ENCODE measurements at regions not wholly inside any gene's neighbourhood (a gene's known extent, or its start where the extent isn't known, plus 50 kb on each side); places are given as distances from the start of the nearest gene placed in this dataset.

DNA sequence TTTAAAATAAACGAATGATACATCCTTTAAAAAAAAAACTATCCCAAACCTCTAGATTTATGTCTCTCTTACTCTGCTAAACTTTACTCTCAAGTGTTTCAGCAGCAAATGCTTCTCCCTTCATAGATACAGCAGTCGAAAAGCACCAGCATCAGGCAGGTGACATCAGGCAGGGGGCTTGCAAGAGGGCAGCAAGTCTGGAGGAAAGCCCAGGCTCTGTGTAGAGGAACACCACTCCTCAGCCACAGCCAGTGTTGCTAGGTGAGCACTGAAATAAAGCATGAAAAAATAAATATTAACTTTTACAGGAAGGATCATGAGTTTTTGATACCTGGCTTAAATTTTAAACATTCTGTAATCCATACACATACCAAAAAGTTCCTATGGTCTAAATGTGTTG is 419.4 kb downstream of the GALC start:
- Mint-ChIP-seq H3K27ac (no peak overlapping the region), H3K27me3 (no peaks in the 10 kb centered on the region), H3K36me3 (no peaks in the 10 kb centered on the region), H3K4me3 (no peak overlapping the region), H3K9me3 (ENCODE audit: low read depth) (no peaks in the 10 kb centered on the region), H3K4me1 (no peaks in the 10 kb centered on the region)
- DNase-seq = no peak
- CTCF ChIA-PET = no interaction called here
- ATAC-seq = no peak

DNA sequence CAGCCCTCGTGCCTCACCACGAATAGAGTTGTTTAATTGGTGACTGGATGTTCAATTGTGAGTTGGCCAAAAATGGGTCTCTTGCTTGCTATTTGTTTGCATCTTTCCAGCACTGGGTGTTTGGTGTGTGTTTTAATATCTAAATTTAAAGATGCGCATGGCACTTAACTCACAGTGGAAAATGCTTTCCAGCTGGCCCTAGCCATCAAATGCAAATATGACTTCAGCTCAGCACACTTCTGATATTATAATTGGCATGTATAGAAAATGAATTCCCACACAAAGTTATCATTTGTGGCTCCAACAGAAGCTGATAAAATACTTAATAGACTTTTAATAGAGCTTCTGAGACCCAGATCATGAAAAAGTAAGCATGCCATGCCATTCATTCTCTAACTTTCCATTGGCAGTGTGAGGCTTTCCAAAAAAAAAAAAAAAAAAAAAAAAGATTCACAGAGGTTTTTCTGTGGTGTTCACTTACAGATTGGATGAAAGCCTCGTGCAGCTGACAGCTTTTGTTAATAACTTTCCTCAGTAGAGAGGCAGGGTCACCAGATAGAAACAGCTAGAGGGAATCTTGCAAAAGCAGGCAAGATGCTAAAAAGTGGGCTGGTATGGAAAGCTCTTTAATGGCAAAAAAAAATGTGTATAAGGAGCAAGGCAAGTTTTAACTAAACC is 425.2 kb downstream of the GALC start:
- CTCF ChIA-PET = no interaction called here
- Mint-ChIP-seq H3K27me3 (no peaks in the 10 kb centered on the region), H3K27ac (no peak overlapping the region), H3K4me3 (no peak overlapping the region), H3K36me3 (no peaks in the 10 kb centered on the region), H3K9me3 (ENCODE audit: low read depth) (peaks cover 5% of the 10 kb centered on the region), H3K4me1 (peaks cover 2% of the 10 kb centered on the region)
- ATAC-seq = no peak
- no peak for DNase-seq

DNA sequence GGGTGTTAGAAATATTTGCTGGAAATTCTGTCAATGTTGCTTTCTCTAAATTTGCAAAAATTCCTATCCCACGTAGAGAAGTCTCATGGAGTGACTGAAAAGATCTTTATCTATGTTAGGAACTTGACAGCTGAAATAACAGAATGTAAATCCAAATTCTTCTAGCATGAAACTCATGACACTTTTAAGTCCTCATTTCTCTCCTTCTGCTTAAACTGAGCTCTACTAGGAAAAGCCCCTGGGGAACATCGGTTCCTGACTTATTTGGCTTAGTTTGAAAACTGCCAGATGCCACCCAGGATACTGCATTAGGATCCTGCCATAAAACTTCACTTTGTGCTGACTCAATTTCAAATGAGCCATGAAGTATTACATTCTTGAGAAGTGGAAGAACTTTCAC is 426.0 kb downstream of the GALC start:
- H3K27me3 Mint-ChIP-seq = no peaks in the 10 kb centered on the region
- peaks cover 2% of the 10 kb centered on the region for H3K4me1 Mint-ChIP-seq
- H3K27ac Mint-ChIP-seq = no peak overlapping the region
- no peak overlapping the region for H3K4me3 Mint-ChIP-seq
- H3K9me3 Mint-ChIP-seq (ENCODE audit: low read depth) = peaks cover 7% of the 10 kb centered on the region
- no peaks in the 10 kb centered on the region for H3K36me3 Mint-ChIP-seq
- no peak for DNase-seq
- CTCF ChIA-PET = no interaction called here
- ATAC-seq = no peak

DNA sequence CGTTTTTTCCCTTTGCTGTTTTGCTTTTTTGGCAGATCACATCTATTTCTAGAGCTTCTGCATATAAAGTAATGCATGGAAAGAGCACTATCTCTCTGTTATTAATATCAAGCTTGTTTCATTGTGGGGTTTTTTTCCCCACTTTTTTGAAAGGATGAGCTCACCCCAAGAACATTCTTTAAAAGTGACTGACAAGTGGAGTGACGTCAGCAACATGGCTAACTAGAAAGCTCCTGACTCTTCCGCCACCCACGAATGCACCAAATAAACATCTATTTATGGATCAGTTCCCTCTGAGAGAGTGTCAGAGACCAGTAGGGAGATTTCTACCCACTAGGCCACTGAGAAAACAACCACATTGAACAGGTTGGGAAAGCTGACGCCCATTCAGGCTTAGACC is 445.4 kb downstream of the GALC start:
- no peak overlapping the region for H3K4me3 Mint-ChIP-seq
- H3K27ac Mint-ChIP-seq = no peak overlapping the region
- ATAC-seq (no peak), DNase-seq (no peak)
- no peaks in the 10 kb centered on the region for H3K27me3 Mint-ChIP-seq
- CTCF ChIA-PET = no interaction called here
- no peaks in the 10 kb centered on the region for H3K4me1 Mint-ChIP-seq
- peaks cover 10% of the 10 kb centered on the region for H3K9me3 Mint-ChIP-seq (ENCODE audit: low read depth)
- no peaks in the 10 kb centered on the region for H3K36me3 Mint-ChIP-seq

DNA sequence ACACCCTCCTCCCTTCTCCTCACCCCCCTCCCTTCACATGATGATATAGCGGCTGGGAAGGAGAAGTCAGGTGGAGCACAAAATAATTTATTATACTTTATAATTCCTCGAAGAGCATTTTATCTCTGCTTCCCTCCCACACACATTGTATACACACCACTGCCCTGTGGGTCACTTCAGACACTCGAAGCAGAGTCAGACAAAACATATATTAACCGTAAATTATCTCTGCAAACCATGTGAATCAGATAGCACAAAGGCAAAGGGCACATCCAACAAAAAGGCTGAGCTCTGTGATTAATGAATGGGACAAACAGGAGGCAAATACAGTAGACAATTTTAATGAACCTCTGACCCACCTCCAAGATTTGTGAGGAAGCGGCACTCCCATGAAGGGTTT is 450.7 kb downstream of the GALC start:
- Mint-ChIP-seq H3K27me3 (no peaks in the 10 kb centered on the region), H3K36me3 (no peaks in the 10 kb centered on the region), H3K4me3 (no peak overlapping the region), H3K9me3 (ENCODE audit: low read depth) (peaks cover 9% of the 10 kb centered on the region), H3K4me1 (no peaks in the 10 kb centered on the region), H3K27ac (no peak overlapping the region)
- DNase-seq (no peak), ATAC-seq (no peak)
- CTCF ChIA-PET = no interaction called here

DNA sequence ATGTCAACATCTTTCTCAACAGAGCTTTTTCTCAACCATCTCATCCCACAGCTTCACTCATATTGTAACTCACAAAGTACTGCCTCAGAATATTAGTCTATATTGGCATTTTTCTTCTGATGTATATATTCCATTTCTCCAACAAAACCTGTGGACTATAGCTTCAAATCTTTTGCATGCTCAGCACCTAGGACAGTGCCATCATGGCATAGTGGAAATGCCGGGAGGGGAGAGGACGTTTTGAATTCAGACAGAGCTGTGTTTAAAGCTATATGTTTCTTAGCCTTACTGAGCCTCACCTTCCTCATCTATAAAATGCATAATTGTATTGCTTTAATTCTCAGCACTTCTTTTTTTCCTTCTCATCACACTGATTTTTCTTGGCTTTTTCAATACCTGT is 452.6 kb downstream of the GALC start:
- H3K9me3 Mint-ChIP-seq (ENCODE audit: low read depth) = peaks cover 9% of the 10 kb centered on the region
- ATAC-seq (no peak), DNase-seq (no peak)
- CTCF ChIA-PET = no interaction called here
- no peak overlapping the region for H3K4me3 Mint-ChIP-seq
- H3K36me3 Mint-ChIP-seq = no peaks in the 10 kb centered on the region
- no peaks in the 10 kb centered on the region for H3K27me3 Mint-ChIP-seq
- no peaks in the 10 kb centered on the region for H3K4me1 Mint-ChIP-seq
- no peak overlapping the region for H3K27ac Mint-ChIP-seq

DNA sequence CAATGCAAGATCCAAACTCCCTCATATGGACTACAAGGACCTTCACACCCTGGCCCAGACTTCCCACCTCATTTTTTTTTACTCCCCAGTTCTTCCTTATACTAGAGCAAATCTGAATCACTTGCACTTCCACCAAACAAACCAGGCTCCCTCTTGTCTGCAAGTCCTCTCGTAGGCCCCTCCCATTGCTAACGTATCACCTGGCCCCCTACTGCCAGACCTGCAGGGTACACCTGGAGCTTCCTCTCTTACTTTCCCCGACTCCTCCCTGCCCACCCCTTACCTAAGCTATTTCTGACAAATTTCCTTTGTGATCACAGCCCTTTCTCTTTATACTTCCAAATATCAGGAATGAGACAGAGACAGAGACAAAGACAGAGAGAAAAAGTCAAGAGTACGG is 463.9 kb downstream of the GALC start:
- H3K27me3 Mint-ChIP-seq = no peaks in the 10 kb centered on the region
- H3K36me3 Mint-ChIP-seq = no peaks in the 10 kb centered on the region
- no peak overlapping the region for H3K4me3 Mint-ChIP-seq
- ATAC-seq (no peak), DNase-seq (no peak)
- CTCF ChIA-PET = no interaction called here
- no peaks in the 10 kb centered on the region for H3K4me1 Mint-ChIP-seq
- H3K9me3 Mint-ChIP-seq (ENCODE audit: low read depth) = no peaks in the 10 kb centered on the region
- no peak overlapping the region for H3K27ac Mint-ChIP-seq

DNA sequence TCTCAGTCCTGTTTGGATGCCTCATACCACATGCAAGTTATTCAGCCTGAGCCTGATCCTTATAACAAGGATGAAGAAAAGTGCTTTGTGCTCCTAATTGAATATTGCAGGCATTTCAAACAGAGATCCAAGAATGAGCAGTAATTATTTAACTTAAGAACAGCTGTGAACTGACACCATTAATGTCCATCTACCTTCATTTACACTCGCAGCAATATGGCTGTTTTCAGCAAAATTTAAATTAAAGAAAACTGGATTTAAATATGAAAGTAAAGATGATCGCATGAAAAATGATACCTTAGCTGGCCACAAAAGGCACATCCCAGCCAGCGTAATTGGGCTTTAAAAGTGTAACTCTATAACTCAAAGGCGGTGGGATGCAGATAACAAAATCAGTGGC is 466.3 kb downstream of the GALC start:
- no peak for DNase-seq
- Mint-ChIP-seq H3K27me3 (no peaks in the 10 kb centered on the region), H3K36me3 (no peaks in the 10 kb centered on the region), H3K27ac (no peak overlapping the region), H3K9me3 (ENCODE audit: low read depth) (no peaks in the 10 kb centered on the region), H3K4me3 (no peak overlapping the region), H3K4me1 (no peaks in the 10 kb centered on the region)
- no peak for ATAC-seq
- CTCF ChIA-PET = interaction anchor here (0.7 kb wide), 1 partner anchor 116 kb away, joined by 3 read pairs; no protein-coding TSS in a partner anchor

DNA sequence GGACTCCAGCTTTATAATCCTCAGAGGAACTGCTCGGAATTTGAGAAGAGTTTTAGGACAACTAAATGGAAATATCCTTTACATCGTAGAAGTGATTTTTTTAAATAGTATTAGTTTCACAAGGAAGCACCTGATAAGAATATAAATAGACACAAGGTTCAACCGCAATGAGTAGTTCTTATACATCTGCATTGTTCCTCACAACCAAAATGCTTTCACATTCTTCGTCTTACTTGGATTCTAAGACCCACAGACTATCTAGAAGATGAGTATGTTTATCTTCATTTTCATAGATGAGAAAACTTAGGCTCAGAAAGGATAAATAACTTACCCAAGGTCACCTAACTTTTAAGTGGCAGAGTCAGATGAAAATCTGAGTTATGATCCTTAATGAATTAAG is 469.0 kb downstream of the GALC start:
- Mint-ChIP-seq H3K36me3 (no peaks in the 10 kb centered on the region), H3K4me3 (no peak overlapping the region), H3K4me1 (no peaks in the 10 kb centered on the region), H3K27me3 (no peaks in the 10 kb centered on the region), H3K27ac (no peak overlapping the region), H3K9me3 (ENCODE audit: low read depth) (no peaks in the 10 kb centered on the region)
- CTCF ChIA-PET = no interaction called here
- ATAC-seq (no peak), DNase-seq (no peak)

DNA sequence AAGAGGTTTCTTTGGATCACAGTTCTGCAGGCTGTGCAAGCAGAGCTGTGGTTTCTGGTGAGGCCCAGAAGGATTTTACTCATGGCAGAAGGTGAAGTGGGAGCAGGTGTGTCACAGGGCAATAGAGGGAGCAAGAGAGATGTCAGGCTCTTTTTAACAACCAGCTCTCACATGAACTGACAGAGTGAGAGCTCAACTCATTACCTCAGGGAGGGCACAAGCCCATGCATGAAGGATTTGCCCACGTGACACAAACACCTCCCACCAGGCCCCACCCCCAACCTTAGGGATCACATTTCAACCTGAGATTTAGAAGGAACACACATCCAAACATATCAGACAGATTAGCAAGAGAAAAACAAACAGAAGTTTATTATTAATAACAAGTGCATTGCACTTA is 470.4 kb downstream of the GALC start:
- ATAC-seq (no peak), DNase-seq (no peak)
- Mint-ChIP-seq H3K36me3 (no peaks in the 10 kb centered on the region), H3K4me1 (no peaks in the 10 kb centered on the region), H3K4me3 (no peak overlapping the region), H3K27me3 (no peaks in the 10 kb centered on the region), H3K9me3 (ENCODE audit: low read depth) (peaks cover 2% of the 10 kb centered on the region), H3K27ac (no peak overlapping the region)
- CTCF ChIA-PET = no interaction called here

DNA sequence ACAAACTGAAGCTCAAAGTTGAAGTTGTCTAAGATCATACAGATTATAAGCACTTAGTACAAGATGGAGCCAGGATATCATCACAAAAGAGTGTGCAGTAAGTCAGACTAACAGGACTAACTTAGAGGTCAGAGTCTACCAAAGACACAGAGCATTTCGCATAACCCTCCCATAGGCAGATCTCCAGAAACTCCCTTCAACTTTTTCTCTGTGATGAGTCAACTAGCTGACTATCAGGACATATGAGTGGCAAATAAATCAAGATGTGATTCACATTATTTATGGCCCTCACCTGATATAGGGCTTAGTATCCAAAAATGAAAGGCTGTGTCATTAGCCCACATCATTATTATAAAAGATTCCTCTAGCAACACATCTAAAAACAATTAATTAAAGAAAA is 484.6 kb downstream of the GALC start:
- H3K4me1 Mint-ChIP-seq = no peaks in the 10 kb centered on the region
- no peaks in the 10 kb centered on the region for H3K27me3 Mint-ChIP-seq
- no peak overlapping the region for H3K4me3 Mint-ChIP-seq
- CTCF ChIA-PET = no interaction called here
- H3K36me3 Mint-ChIP-seq = no peaks in the 10 kb centered on the region
- DNase-seq = no peak
- H3K27ac Mint-ChIP-seq = no peak overlapping the region
- peaks cover 4% of the 10 kb centered on the region for H3K9me3 Mint-ChIP-seq (ENCODE audit: low read depth)
- ATAC-seq = no peak

DNA sequence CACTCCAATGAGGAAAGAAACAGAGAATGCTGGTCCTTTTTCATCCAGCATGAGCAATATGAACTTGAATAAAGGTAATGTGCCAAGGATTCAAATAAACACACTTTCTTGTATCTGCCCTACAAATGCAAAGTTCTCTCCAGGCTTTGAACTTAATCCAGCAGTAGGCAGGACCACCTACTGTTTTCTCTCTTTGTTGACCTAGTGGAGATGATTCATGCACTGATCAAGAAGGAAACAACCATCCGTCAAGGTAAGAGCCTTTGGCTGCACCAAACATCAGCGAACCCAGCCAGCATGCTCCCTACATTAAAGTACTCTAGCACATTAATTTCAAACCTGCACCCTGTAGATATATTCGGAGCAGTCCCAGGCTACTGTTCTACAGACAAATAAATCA is 489.3 kb downstream of the GALC start:
- Mint-ChIP-seq H3K27ac (no peak overlapping the region), H3K36me3 (no peaks in the 10 kb centered on the region), H3K4me3 (no peak overlapping the region), H3K9me3 (ENCODE audit: low read depth) (no peaks in the 10 kb centered on the region), H3K4me1 (no peaks in the 10 kb centered on the region), H3K27me3 (no peaks in the 10 kb centered on the region)
- CTCF ChIA-PET = no interaction called here
- no peak for ATAC-seq
- DNase-seq = no peak

DNA sequence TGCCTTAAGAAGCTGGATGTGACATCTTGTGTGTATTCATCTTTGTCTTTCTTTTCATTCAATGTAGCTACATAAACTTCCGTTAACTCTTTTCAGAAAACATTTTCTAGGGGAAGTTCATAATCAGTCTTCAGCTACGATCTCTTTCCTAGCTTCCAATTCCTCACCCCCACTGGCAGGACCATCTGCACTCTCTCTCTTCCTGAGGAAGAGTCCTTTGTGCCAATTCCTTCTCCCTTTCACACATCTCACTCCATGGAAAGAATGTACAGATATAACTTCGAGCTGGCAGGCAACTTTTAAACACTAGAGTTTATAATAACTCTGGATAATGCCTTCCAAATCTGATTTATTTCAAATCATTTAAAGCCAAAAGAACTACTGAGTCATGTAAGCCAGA is 495.7 kb downstream of the GALC start:
- H3K4me1 Mint-ChIP-seq = no peaks in the 10 kb centered on the region
- no peak overlapping the region for H3K4me3 Mint-ChIP-seq
- ATAC-seq (no peak), DNase-seq (no peak)
- H3K27me3 Mint-ChIP-seq = no peaks in the 10 kb centered on the region
- no peak overlapping the region for H3K27ac Mint-ChIP-seq
- H3K36me3 Mint-ChIP-seq = no peaks in the 10 kb centered on the region
- CTCF ChIA-PET = no interaction called here
- H3K9me3 Mint-ChIP-seq (ENCODE audit: low read depth) = peaks cover 2% of the 10 kb centered on the region

DNA sequence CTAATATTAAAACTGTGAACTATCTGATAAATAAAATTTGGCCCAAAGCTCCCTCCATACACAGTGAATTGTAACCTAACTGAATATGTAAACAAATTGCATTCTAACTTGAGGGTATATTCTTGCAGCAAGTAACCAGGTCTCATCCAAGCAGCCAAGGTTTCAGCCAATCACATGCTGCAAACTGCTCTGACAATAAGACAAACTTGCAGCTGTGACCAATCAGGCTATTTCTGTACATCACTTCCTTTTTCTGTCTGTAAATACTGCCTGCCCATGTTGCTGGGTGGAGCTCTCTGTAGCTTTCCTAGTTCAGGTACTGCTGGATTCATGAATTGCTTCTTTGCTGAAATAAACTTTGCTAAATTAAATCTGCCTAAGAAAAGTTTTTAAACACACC is 499.0 kb downstream of the GALC start:
- DNase-seq = no peak
- no peaks in the 10 kb centered on the region for H3K36me3 Mint-ChIP-seq

DNA sequence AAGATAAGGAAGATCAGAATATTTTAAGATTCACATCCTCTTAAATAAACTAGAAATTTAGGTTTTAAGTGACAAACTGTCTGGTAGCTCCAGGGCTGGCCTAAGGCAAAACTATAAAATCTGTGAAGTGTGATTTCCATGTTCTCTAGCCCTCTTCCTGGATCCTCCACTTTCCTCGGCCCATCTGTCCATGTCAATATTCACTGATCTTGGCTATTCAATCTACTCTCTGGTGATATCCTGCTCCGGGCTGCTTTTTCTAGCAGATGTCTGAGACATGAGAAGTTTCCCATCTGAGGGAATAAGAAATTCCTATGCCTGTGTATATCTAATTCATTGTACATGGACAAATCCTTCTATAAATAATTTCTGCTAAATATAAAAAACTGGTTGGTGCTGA is 500.4 kb downstream of the GALC start:
- no peak overlapping the region for H3K27ac Mint-ChIP-seq
- peaks cover 2% of the 10 kb centered on the region for H3K9me3 Mint-ChIP-seq (ENCODE audit: low read depth)
- no peak overlapping the region for H3K4me3 Mint-ChIP-seq
- DNase-seq = no peak
- H3K36me3 Mint-ChIP-seq = no peaks in the 10 kb centered on the region
- CTCF ChIA-PET = no interaction called here
- no peaks in the 10 kb centered on the region for H3K4me1 Mint-ChIP-seq
- H3K27me3 Mint-ChIP-seq = no peaks in the 10 kb centered on the region
- ATAC-seq = no peak

More for the DNA sequence above, 499.0 kb downstream of the GALC start:
- H3K4me1 Mint-ChIP-seq = no peaks in the 10 kb centered on the region
- H3K9me3 Mint-ChIP-seq (ENCODE audit: low read depth) = peaks cover 2% of the 10 kb centered on the region
- no peak for ATAC-seq
- no peaks in the 10 kb centered on the region for H3K27me3 Mint-ChIP-seq
- H3K27ac Mint-ChIP-seq = no peak overlapping the region
- CTCF ChIA-PET = no interaction called here
- H3K4me3 Mint-ChIP-seq = no peak overlapping the region

All from activated CD8-positive, alpha-beta memory T cell treated with anti-CD3 and anti-CD28 coated beads, Interleukin-2, amount 10 ng/mL, durations not matched to agents 7 days and 5 days (primary cell).